ENCODE measurements at regions not wholly inside any gene's neighbourhood (a gene's known extent, or its start where the extent isn't known, plus 50 kb on each side); places are given as distances from the start of the nearest gene placed in this dataset.
"Not testable (repeated sequence)": the region's sequence is repeated elsewhere in the genome, so short reads cannot be mapped to it uniquely, and the experiment has no call there.

GRCh38 chr3:124639406-124640237 lies 90.6 kb upstream of the UMPS start:
- DNase-seq (ENCODE audit: insufficient read length, low spot score) (no peak), FAIRE-seq (no peak)

GRCh38 chr3:124640635-124641306 lies 89.5 kb upstream of the UMPS start:
- DNase-seq (ENCODE audit: insufficient read length, low spot score) (no peak), FAIRE-seq (no peak)

- FAIRE-seq (no peak), DNase-seq (ENCODE audit: insufficient read length, low spot score) (no peak)
These were observed 86.8 kb upstream of the UMPS start for GRCh38 chr3:124643453-124643852.

GRCh38 chr3:124646186-124646585 lies 84.1 kb upstream of the UMPS start:
- not testable (repeated sequence) for FAIRE-seq; DNase-seq (ENCODE audit: insufficient read length, low spot score)

- no peak for FAIRE-seq
- DNase-seq (ENCODE audit: insufficient read length, low spot score): no peak
These were observed 81.7 kb upstream of the UMPS start for GRCh38 chr3:124648551-124648950.

GRCh38 chr3:124650798-124651197 lies 79.5 kb upstream of the UMPS start:
- FAIRE-seq: no peak

GRCh38 chr3:124651416-124651815 lies 78.8 kb upstream of the UMPS start:
- DNase-seq (ENCODE audit: insufficient read length, low spot score); FAIRE-seq: not testable (repeated sequence)

More at GRCh38 chr3:124650798-124651197, 79.5 kb upstream of the UMPS start:
- no peak for DNase-seq (ENCODE audit: insufficient read length, low spot score)

- no peak for FAIRE-seq
- no peak for DNase-seq (ENCODE audit: insufficient read length, low spot score)
These were observed 78.2 kb upstream of the UMPS start for GRCh38 chr3:124652009-124652408.

- no peak for FAIRE-seq
- DNase-seq (ENCODE audit: insufficient read length, low spot score): no peak
These were observed 77.0 kb upstream of the UMPS start for GRCh38 chr3:124653071-124653796.

GRCh38 chr3:124653797-124654469 lies 76.3 kb upstream of the UMPS start:
- no peak for FAIRE-seq
- no peak for DNase-seq (ENCODE audit: insufficient read length, low spot score)

- no peak for FAIRE-seq
These were observed 75.8 kb upstream of the UMPS start for GRCh38 chr3:124654470-124654845.

GRCh38 chr3:124656531-124656930 lies 73.7 kb upstream of the UMPS start:
- FAIRE-seq: no peak

More at GRCh38 chr3:124654470-124654845, 75.8 kb upstream of the UMPS start:
- no peak for DNase-seq (ENCODE audit: insufficient read length, low spot score)

GRCh38 chr3:124657138-124657537 lies 73.1 kb upstream of the UMPS start:
- FAIRE-seq (no peak), DNase-seq (ENCODE audit: insufficient read length, low spot score) (no peak)

More at GRCh38 chr3:124656531-124656930, 73.7 kb upstream of the UMPS start:
- DNase-seq (ENCODE audit: insufficient read length, low spot score): no peak

GRCh38 chr3:124658270-124658669 lies 72.0 kb upstream of the UMPS start:
- FAIRE-seq: no peak

GRCh38 chr3:124659175-124659574 lies 71.1 kb upstream of the UMPS start:
- FAIRE-seq (no peak), DNase-seq (ENCODE audit: insufficient read length, low spot score) (no peak)

More at GRCh38 chr3:124658270-124658669, 72.0 kb upstream of the UMPS start:
- no peak for DNase-seq (ENCODE audit: insufficient read length, low spot score)

GRCh38 chr3:124660599-124660998 lies 69.7 kb upstream of the UMPS start:
- DNase-seq (ENCODE audit: insufficient read length, low spot score) (no peak), FAIRE-seq (no peak)

GRCh38 chr3:124663690-124664089 lies 66.6 kb upstream of the UMPS start:
- DNase-seq (ENCODE audit: insufficient read length, low spot score): no peak
- no peak for FAIRE-seq

- FAIRE-seq: no peak
- DNase-seq (ENCODE audit: insufficient read length, low spot score): no peak
These were observed 65.4 kb upstream of the UMPS start for GRCh38 chr3:124664804-124665203.

- FAIRE-seq: no peak
- no peak for DNase-seq (ENCODE audit: insufficient read length, low spot score)
These were observed 64.2 kb upstream of the UMPS start for GRCh38 chr3:124666067-124666466.

- FAIRE-seq (no peak), DNase-seq (ENCODE audit: insufficient read length, low spot score) (no peak)
These were observed 60.8 kb upstream of the UMPS start for GRCh38 chr3:124669470-124669869.

- no peak for DNase-seq (ENCODE audit: insufficient read length, low spot score)
- FAIRE-seq: no peak
These were observed 59.1 kb upstream of the UMPS start for GRCh38 chr3:124671106-124671505.
